ENCODE measurements at regions not wholly inside any gene's neighbourhood (a gene's known extent, or its start where the extent isn't known, plus 50 kb on each side); places are given as distances from the start of the nearest gene placed in this dataset.

DNA sequence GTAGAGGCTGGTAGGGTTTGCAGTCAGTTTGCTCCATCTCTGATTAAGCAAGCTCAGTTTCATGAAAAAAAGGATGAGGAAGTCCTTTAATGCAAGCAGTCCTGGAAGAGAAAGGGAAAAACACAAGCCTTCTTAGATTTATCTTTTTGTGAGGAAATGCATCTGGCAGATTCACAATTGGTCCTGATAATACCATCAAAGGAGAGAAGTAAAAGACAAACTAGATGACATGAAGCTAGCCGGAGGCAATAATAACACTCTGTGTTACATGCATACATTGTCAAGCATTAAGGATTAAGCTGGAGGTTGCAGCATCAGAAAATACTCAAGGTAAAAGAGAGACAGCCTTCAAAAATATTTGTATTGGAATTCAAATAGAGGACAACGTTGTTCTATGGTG lies 356.0 kb upstream of the TEX13C start, which contains the start of gene TENM1:
Gene TENM1 (minus strand): TSS at position 101 of the 400 bp plus-strand sequence.
- H3K9me2 ChIP-seq (ENCODE audit: insufficient read depth) = no peaks in the 10 kb centered on the region
- ChIA-PET POLR2A (no interaction called here), CTCF (no interaction called here), RAD21 (ENCODE audit: low non-redundant PET in 1 of 2, low total read pairs in 2 of 2, uncharacterized antibody in 2 of 2, unreplicated experiment in 2 of 2) (no interaction called here)
- ATAC-seq = no peak
- H3K4me2 ChIP-seq (ENCODE audit: low read length) = no peak within 1 kb of the TSS
- H3K9ac ChIP-seq (ENCODE audit: low read length) = no peak within 1 kb of the TSS
- H3K9me3 ChIP-seq (ENCODE audit: control insufficient read depth in 1 of 2, insufficient read depth in 1 of 2, low read depth in 1 of 2, low read length in 2 of 2) = no peaks in the 10 kb centered on the region
- no peaks in the 10 kb centered on the region for H3K36me3 ChIP-seq (ENCODE audit: control insufficient read depth in 1 of 2, insufficient read depth in 2 of 2, low read length in 2 of 2)
- no TSS peak for BruUV-seq (replicated peaks)
- H3K27me3 ChIP-seq (ENCODE audit: insufficient read depth, low read length) = no peaks in the 10 kb centered on the region
- no peaks in the 10 kb centered on the region for H3K4me1 ChIP-seq (ENCODE audit: control insufficient read depth in 1 of 2, insufficient read depth in 2 of 2, low read length in 2 of 2)
- TF ChIP-seq, protein P1, sequence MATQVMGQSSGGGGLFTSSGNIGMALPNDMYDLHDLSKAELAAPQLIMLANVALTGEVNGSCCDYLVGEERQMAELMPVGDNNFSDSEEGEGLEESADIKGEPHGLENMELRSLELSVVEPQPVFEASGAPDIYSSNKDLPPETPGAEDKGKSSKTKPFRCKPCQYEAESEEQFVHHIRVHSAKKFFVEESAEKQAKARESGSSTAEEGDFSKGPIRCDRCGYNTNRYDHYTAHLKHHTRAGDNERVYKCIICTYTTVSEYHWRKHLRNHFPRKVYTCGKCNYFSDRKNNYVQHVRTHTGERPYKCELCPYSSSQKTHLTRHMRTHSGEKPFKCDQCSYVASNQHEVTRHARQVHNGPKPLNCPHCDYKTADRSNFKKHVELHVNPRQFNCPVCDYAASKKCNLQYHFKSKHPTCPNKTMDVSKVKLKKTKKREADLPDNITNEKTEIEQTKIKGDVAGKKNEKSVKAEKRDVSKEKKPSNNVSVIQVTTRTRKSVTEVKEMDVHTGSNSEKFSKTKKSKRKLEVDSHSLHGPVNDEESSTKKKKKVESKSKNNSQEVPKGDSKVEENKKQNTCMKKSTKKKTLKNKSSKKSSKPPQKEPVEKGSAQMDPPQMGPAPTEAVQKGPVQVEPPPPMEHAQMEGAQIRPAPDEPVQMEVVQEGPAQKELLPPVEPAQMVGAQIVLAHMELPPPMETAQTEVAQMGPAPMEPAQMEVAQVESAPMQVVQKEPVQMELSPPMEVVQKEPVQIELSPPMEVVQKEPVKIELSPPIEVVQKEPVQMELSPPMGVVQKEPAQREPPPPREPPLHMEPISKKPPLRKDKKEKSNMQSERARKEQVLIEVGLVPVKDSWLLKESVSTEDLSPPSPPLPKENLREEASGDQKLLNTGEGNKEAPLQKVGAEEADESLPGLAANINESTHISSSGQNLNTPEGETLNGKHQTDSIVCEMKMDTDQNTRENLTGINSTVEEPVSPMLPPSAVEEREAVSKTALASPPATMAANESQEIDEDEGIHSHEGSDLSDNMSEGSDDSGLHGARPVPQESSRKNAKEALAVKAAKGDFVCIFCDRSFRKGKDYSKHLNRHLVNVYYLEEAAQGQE (IDR thresholded peaks at IDR 0.05; ENCODE audit: low read depth) = no peak
- TF ChIP-seq FOSL1 (IDR thresholded peaks at IDR 0.05; ENCODE audit: low read depth) (no peak), EZH2phosphoT487 (IDR thresholded peaks at IDR 0.05; ENCODE audit: borderline replicate concordance) (no peak)
- TF ChIP-seq, protein P2, sequence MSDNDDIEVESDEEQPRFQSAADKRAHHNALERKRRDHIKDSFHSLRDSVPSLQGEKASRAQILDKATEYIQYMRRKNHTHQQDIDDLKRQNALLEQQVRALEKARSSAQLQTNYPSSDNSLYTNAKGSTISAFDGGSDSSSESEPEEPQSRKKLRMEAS (IDR thresholded peaks at IDR 0.05) = no peak
- H3K4me3 ChIP-seq (replicated peaks in 1 of 2; ENCODE audit: low read depth in 1 of 2, low read length in 2 of 2) = no peak within 1 kb of the TSS
- H2AFZ ChIP-seq (ENCODE audit: low read depth, low read length, poor library complexity, severe bottlenecking) = no peak within 1 kb of the TSS
- no peak for DNase-seq (ENCODE audit: low read depth, low spot score)
- no peak within 1 kb of the TSS for H3K27ac ChIP-seq (ENCODE audit: low read depth, low read length)
- intact Hi-C loops (cut with micrococcal nuclease) = no loop called here
- no peaks in the 10 kb centered on the region for H4K20me1 ChIP-seq (ENCODE audit: insufficient read depth)
- H3K79me2 ChIP-seq (ENCODE audit: insufficient read depth, low read length) = no peaks in the 10 kb centered on the region

DNA sequence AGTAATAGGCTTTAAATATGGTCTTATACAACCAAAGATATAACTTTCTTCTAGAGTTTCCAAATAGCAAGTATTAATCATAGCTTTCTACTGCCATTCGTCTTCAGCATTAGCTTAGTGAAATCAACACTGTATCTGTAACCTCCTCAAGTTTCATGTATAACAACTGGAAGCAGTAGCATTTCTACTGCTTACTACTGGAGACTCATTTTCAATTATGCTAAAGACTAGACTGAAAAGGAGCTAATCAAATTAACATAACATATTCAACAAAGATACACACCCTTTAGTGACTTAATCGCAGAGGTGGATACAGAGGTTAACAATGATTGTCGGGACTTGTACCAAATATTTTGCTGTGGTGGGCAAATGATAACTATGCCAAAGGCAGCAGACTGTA lies 344.2 kb upstream of the TEX13C start:
- CTCF ChIA-PET = no interaction called here
- intact Hi-C loops (cut with micrococcal nuclease) = no loop called here
- Histone ChIP-seq H3K79me2 (ENCODE audit: insufficient read depth, low read length) (no peaks in the 10 kb centered on the region), H3K9me3 (ENCODE audit: control insufficient read depth in 1 of 2, insufficient read depth in 1 of 2, low read depth in 1 of 2, low read length in 2 of 2) (no peaks in the 10 kb centered on the region), H3K9me2 (ENCODE audit: insufficient read depth) (no peaks in the 10 kb centered on the region), H3K4me3 (replicated peaks in 1 of 2; ENCODE audit: low read depth in 1 of 2, low read length in 2 of 2) (no peak overlapping the region), H3K9ac (ENCODE audit: low read length) (no peak overlapping the region), H3K27ac (ENCODE audit: low read depth, low read length) (no peak overlapping the region), H2AFZ (ENCODE audit: low read depth, low read length, poor library complexity, severe bottlenecking) (no peak overlapping the region), H3K27me3 (ENCODE audit: insufficient read depth, low read length) (no peaks in the 10 kb centered on the region), H3K36me3 (ENCODE audit: control insufficient read depth in 1 of 2, insufficient read depth in 2 of 2, low read length in 2 of 2) (no peaks in the 10 kb centered on the region), H4K20me1 (ENCODE audit: insufficient read depth) (no peaks in the 10 kb centered on the region), H3K4me1 (ENCODE audit: control insufficient read depth in 1 of 2, insufficient read depth in 2 of 2, low read length in 2 of 2) (no peaks in the 10 kb centered on the region), H3K4me2 (ENCODE audit: low read length) (no peak overlapping the region)
- no TSS peak for BruUV-seq (replicated peaks)
- RAD21 ChIA-PET (ENCODE audit: low non-redundant PET in 1 of 2, low total read pairs in 2 of 2, uncharacterized antibody in 2 of 2, unreplicated experiment in 2 of 2) = no interaction called here
- DNase-seq (ENCODE audit: low read depth, low spot score) (no peak), ATAC-seq (no peak)
- TF ChIP-seq, protein P3, sequence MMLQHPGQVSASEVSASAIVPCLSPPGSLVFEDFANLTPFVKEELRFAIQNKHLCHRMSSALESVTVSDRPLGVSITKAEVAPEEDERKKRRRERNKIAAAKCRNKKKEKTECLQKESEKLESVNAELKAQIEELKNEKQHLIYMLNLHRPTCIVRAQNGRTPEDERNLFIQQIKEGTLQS (IDR thresholded peaks at IDR 0.05) = no peak
- TF ChIP-seq ZNF274 (IDR thresholded peaks at IDR 0.05; ENCODE audit: low read depth, low read length) = no peak
- no peak for TF ChIP-seq POLR2A (IDR thresholded peaks at IDR 0.05; ENCODE audit: borderline replicate concordance, extremely low read depth, insufficient read depth, insufficient read length)
- TF ChIP-seq YY1 (IDR thresholded peaks at IDR 0.05; ENCODE audit: extremely low read depth, insufficient replicate concordance, low read depth, low read length) = no peak
- TF ChIP-seq FOSL1 (IDR thresholded peaks at IDR 0.05; ENCODE audit: low read depth) = no peak
- TF ChIP-seq ZFX (IDR thresholded peaks at IDR 0.05) = no peak
- TF ChIP-seq CEBPB (IDR thresholded peaks at IDR 0.05; ENCODE audit: low read depth) = no peak
- no peak for TF ChIP-seq POLR2AphosphoS5 (IDR thresholded peaks at IDR 0.05; ENCODE audit: low read depth, low read length)
- no peak for TF ChIP-seq SIN3A (IDR thresholded peaks at IDR 0.05; ENCODE audit: low read depth)
- TF ChIP-seq SRF (IDR thresholded peaks at IDR 0.05; ENCODE audit: low read depth) = no peak
- no peak for TF ChIP-seq JUND (IDR thresholded peaks at IDR 0.05)
- TF ChIP-seq CBX3 (IDR thresholded peaks at IDR 0.05; ENCODE audit: low read depth) = no peak
- TF ChIP-seq, protein P4, sequence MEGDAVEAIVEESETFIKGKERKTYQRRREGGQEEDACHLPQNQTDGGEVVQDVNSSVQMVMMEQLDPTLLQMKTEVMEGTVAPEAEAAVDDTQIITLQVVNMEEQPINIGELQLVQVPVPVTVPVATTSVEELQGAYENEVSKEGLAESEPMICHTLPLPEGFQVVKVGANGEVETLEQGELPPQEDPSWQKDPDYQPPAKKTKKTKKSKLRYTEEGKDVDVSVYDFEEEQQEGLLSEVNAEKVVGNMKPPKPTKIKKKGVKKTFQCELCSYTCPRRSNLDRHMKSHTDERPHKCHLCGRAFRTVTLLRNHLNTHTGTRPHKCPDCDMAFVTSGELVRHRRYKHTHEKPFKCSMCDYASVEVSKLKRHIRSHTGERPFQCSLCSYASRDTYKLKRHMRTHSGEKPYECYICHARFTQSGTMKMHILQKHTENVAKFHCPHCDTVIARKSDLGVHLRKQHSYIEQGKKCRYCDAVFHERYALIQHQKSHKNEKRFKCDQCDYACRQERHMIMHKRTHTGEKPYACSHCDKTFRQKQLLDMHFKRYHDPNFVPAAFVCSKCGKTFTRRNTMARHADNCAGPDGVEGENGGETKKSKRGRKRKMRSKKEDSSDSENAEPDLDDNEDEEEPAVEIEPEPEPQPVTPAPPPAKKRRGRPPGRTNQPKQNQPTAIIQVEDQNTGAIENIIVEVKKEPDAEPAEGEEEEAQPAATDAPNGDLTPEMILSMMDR (IDR thresholded peaks at IDR 0.05 in 2 of 3, conservative IDR thresholded peaks at IDR 0.05 in 1 of 3; ENCODE audit: borderline replicate concordance in 1 of 3, insufficient read depth in 1 of 3, low read depth in 2 of 3, low read length in 2 of 3) = no peak
- POLR2A ChIA-PET = no interaction called here

Data from HCT116 (cell line).